ENCODE measurements at regions not wholly inside any gene's neighbourhood (a gene's known extent, or its start where the extent isn't known, plus 50 kb on each side); places are given as distances from the start of the nearest gene placed in this dataset.

DNA sequence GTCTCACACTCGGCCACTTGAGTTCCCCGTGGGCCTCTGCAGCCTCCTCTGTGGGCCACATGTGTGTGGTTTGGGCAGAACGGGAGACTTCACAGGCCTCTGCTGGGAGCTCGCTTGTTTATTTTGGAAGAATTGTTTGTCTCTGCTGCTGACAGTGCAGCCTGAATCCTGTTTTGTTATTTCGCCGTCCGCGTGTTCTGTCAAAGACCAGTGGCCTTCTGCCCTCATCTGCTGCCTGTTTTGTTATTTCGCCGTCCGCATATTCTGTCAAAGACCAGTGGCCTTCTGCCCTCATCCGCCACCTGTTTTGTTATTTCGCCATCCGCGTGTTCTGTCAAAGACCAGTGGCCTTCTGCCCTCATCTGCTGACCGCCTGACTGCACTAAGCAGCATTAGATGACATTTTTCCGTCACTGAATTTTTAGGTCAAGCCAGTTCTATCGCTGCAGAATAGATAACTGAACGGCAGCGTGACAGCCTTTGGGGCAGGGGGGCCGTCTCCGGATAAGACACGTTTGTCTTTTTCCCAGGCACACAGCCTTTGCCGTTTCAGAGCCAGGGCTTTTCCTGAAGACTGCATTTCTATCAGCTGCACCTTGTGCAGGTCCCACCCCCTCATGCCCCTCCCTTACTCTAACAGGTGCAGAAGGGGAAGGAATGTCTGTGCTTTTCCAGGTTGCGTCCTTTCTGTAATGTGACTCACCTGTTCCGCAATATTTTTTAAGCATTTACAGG lies 158.5 kb upstream of the AFDN start (continued):
- TF ChIP-seq ISX (CRISPR knock-in tag; conservative IDR thresholded peaks at IDR 0.05), result no peak
- 0 out of 2 replicates have a peak, but pooled peaks have one; percentile 12 for TF ChIP-seq DNMT1 (CRISPR knock-in tag; IDR thresholded peaks at IDR 0.05)
- TF ChIP-seq, protein P1, sequence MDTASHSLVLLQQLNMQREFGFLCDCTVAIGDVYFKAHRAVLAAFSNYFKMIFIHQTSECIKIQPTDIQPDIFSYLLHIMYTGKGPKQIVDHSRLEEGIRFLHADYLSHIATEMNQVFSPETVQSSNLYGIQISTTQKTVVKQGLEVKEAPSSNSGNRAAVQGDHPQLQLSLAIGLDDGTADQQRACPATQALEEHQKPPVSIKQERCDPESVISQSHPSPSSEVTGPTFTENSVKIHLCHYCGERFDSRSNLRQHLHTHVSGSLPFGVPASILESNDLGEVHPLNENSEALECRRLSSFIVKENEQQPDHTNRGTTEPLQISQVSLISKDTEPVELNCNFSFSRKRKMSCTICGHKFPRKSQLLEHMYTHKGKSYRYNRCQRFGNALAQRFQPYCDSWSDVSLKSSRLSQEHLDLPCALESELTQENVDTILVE (CRISPR knock-in tag; IDR thresholded peaks at IDR 0.05), result peak; percentile 91
- TF ChIP-seq SSRP1 (CRISPR knock-in tag; IDR thresholded peaks at IDR 0.05), result no peak
- peak; percentile 98 for TF ChIP-seq RARA (CRISPR knock-in tag; IDR thresholded peaks at IDR 0.05)
- TF ChIP-seq ELF3 (CRISPR knock-in tag; IDR thresholded peaks at IDR 0.05), result peak; percentile 92
- TF ChIP-seq NFIB (CRISPR knock-in tag; IDR thresholded peaks at IDR 0.05; ENCODE audit: borderline replicate concordance), result no peak
- TF ChIP-seq, protein P2, sequence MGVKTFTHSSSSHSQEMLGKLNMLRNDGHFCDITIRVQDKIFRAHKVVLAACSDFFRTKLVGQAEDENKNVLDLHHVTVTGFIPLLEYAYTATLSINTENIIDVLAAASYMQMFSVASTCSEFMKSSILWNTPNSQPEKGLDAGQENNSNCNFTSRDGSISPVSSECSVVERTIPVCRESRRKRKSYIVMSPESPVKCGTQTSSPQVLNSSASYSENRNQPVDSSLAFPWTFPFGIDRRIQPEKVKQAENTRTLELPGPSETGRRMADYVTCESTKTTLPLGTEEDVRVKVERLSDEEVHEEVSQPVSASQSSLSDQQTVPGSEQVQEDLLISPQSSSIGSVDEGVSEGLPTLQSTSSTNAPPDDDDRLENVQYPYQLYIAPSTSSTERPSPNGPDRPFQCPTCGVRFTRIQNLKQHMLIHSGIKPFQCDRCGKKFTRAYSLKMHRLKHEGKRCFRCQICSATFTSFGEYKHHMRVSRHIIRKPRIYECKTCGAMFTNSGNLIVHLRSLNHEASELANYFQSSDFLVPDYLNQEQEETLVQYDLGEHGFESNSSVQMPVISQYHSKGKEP (CRISPR knock-in tag; IDR thresholded peaks at IDR 0.05), result 0 out of 2 replicates have a peak, but pooled peaks have one; percentile 10
- peak; percentile 100 for TF ChIP-seq ZNF350 (CRISPR knock-in tag; IDR thresholded peaks at IDR 0.05; ENCODE audit: borderline replicate concordance, low read depth)
- peak; percentile 65; the same call in 1 of the 2 replicates for TF ChIP-seq ZSCAN21 (CRISPR knock-in tag; IDR thresholded peaks at IDR 0.05; ENCODE audit: borderline replicate concordance)
- TF ChIP-seq NCOA2 (CRISPR knock-in tag; IDR thresholded peaks at IDR 0.05), result peak; percentile 88
- no peak for TF ChIP-seq GTF2F1 (IDR thresholded peaks at IDR 0.05; ENCODE audit: low read length)
- peak; percentile 92; the same call in 1 of the 2 replicates for TF ChIP-seq ZNF564 (CRISPR knock-in tag; IDR thresholded peaks at IDR 0.05)
- TF ChIP-seq MXI1 (IDR thresholded peaks at IDR 0.05; ENCODE audit: borderline replicate concordance, low read depth, low read length), result peak; percentile 98
- TF ChIP-seq, protein P3, sequence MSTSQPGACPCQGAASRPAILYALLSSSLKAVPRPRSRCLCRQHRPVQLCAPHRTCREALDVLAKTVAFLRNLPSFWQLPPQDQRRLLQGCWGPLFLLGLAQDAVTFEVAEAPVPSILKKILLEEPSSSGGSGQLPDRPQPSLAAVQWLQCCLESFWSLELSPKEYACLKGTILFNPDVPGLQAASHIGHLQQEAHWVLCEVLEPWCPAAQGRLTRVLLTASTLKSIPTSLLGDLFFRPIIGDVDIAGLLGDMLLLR (CRISPR knock-in tag; IDR thresholded peaks at IDR 0.05), result peak; percentile 71; the same call in 1 of the 2 replicates
- TF ChIP-seq ZNF619 (CRISPR knock-in tag; IDR thresholded peaks at IDR 0.05), result 0 out of 2 replicates have a peak, but pooled peaks have one; percentile 14
- TF ChIP-seq, protein P4, sequence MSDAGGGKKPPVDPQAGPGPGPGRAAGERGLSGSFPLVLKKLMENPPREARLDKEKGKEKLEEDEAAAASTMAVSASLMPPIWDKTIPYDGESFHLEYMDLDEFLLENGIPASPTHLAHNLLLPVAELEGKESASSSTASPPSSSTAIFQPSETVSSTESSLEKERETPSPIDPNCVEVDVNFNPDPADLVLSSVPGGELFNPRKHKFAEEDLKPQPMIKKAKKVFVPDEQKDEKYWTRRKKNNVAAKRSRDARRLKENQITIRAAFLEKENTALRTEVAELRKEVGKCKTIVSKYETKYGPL (CRISPR knock-in tag; IDR thresholded peaks at IDR 0.05), result peak; percentile 54; the same call in 1 of the 2 replicates
- TF ChIP-seq ZNF17 (CRISPR knock-in tag; IDR thresholded peaks at IDR 0.05), result no peak
- TF ChIP-seq NFYC (CRISPR knock-in tag; IDR thresholded peaks at IDR 0.05), result no peak; the same call in 1 of the 2 replicates
- TF ChIP-seq, protein P5, sequence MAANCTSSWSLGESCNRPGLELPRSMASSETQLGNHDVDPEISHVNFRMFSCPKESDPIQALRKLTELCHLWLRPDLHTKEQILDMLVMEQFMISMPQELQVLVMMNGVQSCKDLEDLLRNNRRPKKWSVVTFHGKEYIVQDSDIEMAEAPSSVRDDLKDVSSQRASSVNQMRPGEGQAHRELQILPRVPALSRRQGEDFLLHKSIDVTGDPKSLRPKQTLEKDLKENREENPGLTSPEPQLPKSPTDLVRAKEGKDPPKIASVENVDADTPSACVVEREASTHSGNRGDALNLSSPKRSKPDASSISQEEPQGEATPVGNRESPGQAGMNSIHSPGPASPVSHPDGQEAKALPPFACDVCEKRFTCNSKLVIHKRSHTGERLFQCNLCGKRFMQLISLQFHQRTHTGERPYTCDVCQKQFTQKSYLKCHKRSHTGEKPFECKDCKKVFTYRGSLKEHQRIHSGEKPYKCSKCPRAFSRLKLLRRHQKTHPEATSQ (CRISPR knock-in tag; IDR thresholded peaks at IDR 0.05; ENCODE audit: borderline replicate concordance), result peak; percentile 79; the same call in 1 of the 2 replicates
